GM23248 (cell line): ENCODE measurements at regions not wholly inside any gene's neighbourhood (a gene's known extent, or its start where the extent isn't known, plus 50 kb on each side); places are given as distances from the start of the nearest gene placed in this dataset. TPM values are rescaled to one million over a fixed set of nuclear protein-coding genes. Genes with fewer than 3 reads are reported as not detected.

Source experiments
- DNase-seq: peaks from one replicate; pipeline ENCODE4 v3.0.0-alpha.2; 2015
- H2AFZ ChIP-seq: fragments of 200-600 bp; sonication (generic); 2 replicates; pipeline ENCODE4 v1.6.1; 2016; ENCODE audit warnings: antibody characterized with exemption
- H3F3A ChIP-seq: fragments of 200-600 bp; sonication (generic); 2 replicates; pipeline ENCODE4 v1.6.1; 2016; ENCODE audit warnings: mild to moderate bottlenecking, antibody characterized with exemption, mixed run types; ENCODE audit not compliant: insufficient read depth
- H3K27ac ChIP-seq: fragments of 200-600 bp; sonication (generic); 2 replicates; pipeline ENCODE4 v1.5.1; 2016; ENCODE audit warnings: mild to moderate bottlenecking
- H3K27me3 ChIP-seq: fragments of 200-600 bp; sonication (generic); replicated peaks from 2 replicates; pipeline ENCODE4 v1.6.1; 2016; ENCODE audit warnings: mild to moderate bottlenecking; ENCODE audit not compliant: insufficient read depth
- H3K36me3 ChIP-seq: fragments of 200-600 bp; sonication (generic); 2 replicates; pipeline ENCODE4 v1.6.1; 2016; ENCODE audit warnings: low read depth, mild to moderate bottlenecking
- H3K4me1 ChIP-seq: fragments of 200-600 bp; sonication (generic); 2 replicates; pipeline ENCODE4 v1.6.1; 2016; ENCODE audit warnings: mild to moderate bottlenecking; ENCODE audit not compliant: insufficient read depth
- H3K4me2 ChIP-seq: fragments of 200-600 bp; sonication (generic); one replicate; pipeline ENCODE4 v1.6.1; 2016; ENCODE audit warnings: mild to moderate bottlenecking; ENCODE audit not compliant: unreplicated experiment
- H3K4me3 ChIP-seq: fragments of 200-600 bp; sonication (generic); 2 replicates; pipeline ENCODE4 v1.5.1; 2016; ENCODE audit warnings: mild to moderate bottlenecking
- H3K79me2 ChIP-seq: fragments of 200-600 bp; sonication (generic); 2 replicates; pipeline ENCODE4 v1.6.1; 2016; ENCODE audit warnings: mild to moderate bottlenecking; ENCODE audit not compliant: insufficient read depth
- H3K9ac ChIP-seq: fragments of 200-600 bp; sonication (generic); 2 replicates; pipeline ENCODE4 v1.6.1; 2016; ENCODE audit warnings: mild to moderate bottlenecking
- H3K9me2 ChIP-seq: fragments of 200-600 bp; sonication (generic); 2 replicates; pipeline ENCODE4 v1.6.1; 2016; ENCODE audit warnings: mixed run types, mild to moderate bottlenecking, moderate library complexity; ENCODE audit not compliant: insufficient read depth
- H3K9me3 ChIP-seq: fragments of 200-600 bp; sonication (generic); one replicate; pipeline ENCODE4 v1.6.1; 2017; ENCODE audit warnings: low read depth
- H4K20me1 ChIP-seq: fragments of 200-600 bp; sonication (generic); 2 replicates; pipeline ENCODE4 v1.6.0; 2016; ENCODE audit not compliant: insufficient read depth
- EZH2 ChIP-seq: fragments of 200-600 bp; sonication (generic); IDR thresholded peaks from 2 replicates; pipeline ENCODE4 v1.6.1; 2018; ENCODE audit warnings: antibody characterized with exemption, mild to moderate bottlenecking; ENCODE audit not compliant: insufficient read depth, poor library complexity, severe bottlenecking
- EZH2phosphoT487 ChIP-seq: fragments of 200-600 bp; sonication (generic); IDR thresholded peaks from 2 replicates; pipeline ENCODE4 v1.6.1; 2018; ENCODE audit warnings: antibody characterized with exemption, moderate library complexity, mild to moderate bottlenecking, low read depth; ENCODE audit not compliant: insufficient read depth
- WGBS, 2 experiments: methylation state at CpG; one replicate each; pipeline ENCODE4 v1.1.6; 2015 to 2017; ENCODE audit warnings: low lambda C conversion rate in 2 of 2, low coverage in 1 of 2; ENCODE audit errors: missing lambda C conversion rate in 2 of 2; 5-methylcytosine and 5-hydroxymethylcytosine counted together
- in situ Hi-C: fragments of 300-500 bp; cut with MboI; formaldehyde crosslinking; loops from 2 replicates; pipeline ENCODE4 v1.15.0; 2020
- small RNA-seq: library from RNA; depleted of rRNA; stranded (forward); fragments of <200 nt; gene quantifications from one replicate; pipeline ENCODE3, GENCODE V24; 2014; ENCODE audit warnings: low read depth, low replicate concordance

GRCh38 chr22:22433770-22434169 lies 74.8 kb downstream of the ZNF280B start:
- Histone ChIP-seq H3K4me3 (no peak overlapping the region), H4K20me1 (no peaks in the 10 kb centered on the region), H3K27ac (no peak overlapping the region), H3K27me3 (peaks cover 26% of the 10 kb centered on the region; the same call in 1 of the 2 replicates), H3K9me3 (no peaks in the 10 kb centered on the region), H2AFZ (no peak overlapping the region), H3F3A (no peaks in the 10 kb centered on the region), H3K36me3 (no peaks in the 10 kb centered on the region), H3K9me2 (no peaks in the 10 kb centered on the region), H3K4me2 (no peak overlapping the region), H3K79me2 (no peaks in the 10 kb centered on the region), H3K4me1 (no peaks in the 10 kb centered on the region), H3K9ac (no peak overlapping the region)
- 41 to 45% methylated on average over 4 of the region's 4 CpGs for WGBS, 2 experiments
- TF ChIP-seq EZH2: no peak
- no peak for TF ChIP-seq EZH2phosphoT487
- in situ Hi-C loops: no loop called here
- DNase-seq: no peak

Small RNA genes in the stretch of these regions (small RNA-seq; reads per million reads assigned to genes)
- not detected for gene AC245291.3
- gene IGLVVII-41-1: not detected
